ENCODE measurements at regions not wholly inside any gene's neighbourhood (a gene's known extent, or its start where the extent isn't known, plus 50 kb on each side); places are given as distances from the start of the nearest gene placed in this dataset.

DNA sequence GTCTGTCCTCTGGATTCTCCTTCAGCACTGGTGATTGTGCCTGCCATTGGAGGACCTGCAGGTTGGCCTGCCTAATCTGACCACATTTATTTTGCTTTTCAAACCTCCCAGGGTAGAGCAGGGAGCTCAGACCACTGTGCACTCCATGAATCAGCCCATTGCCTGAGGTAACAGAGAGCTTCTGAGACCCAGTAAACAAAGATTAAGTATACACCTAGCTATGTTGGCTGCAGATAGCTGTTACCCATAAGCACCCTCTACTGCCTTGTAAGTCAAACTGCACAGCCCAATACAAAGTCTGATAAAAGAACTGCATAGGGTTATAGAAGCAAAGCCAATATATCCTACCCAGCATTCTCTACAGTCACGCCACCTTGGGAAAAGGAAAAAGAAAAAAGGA lies 338.7 kb downstream of the HTR1B start:
- H3K27ac ChIP-seq (ENCODE audit: low read depth, low read length, poor library complexity, severe bottlenecking) = no peak overlapping the region
- no peaks in the 10 kb centered on the region for H3K4me1 ChIP-seq (ENCODE audit: insufficient read depth, low read length, poor library complexity, severe bottlenecking)
- no peak overlapping the region for H3K4me3 ChIP-seq (ENCODE audit: low read depth, low read length, poor library complexity, severe bottlenecking)
- ChIA-PET POLR2A (ENCODE audit: low non-redundant PET) (no interaction called here), CTCF (no interaction called here)
- no peak for TF ChIP-seq EZH2 (IDR thresholded peaks at IDR 0.05; ENCODE audit: borderline replicate concordance, low read depth, low read length, poor library complexity, severe bottlenecking)
- TF ChIP-seq, protein P1, sequence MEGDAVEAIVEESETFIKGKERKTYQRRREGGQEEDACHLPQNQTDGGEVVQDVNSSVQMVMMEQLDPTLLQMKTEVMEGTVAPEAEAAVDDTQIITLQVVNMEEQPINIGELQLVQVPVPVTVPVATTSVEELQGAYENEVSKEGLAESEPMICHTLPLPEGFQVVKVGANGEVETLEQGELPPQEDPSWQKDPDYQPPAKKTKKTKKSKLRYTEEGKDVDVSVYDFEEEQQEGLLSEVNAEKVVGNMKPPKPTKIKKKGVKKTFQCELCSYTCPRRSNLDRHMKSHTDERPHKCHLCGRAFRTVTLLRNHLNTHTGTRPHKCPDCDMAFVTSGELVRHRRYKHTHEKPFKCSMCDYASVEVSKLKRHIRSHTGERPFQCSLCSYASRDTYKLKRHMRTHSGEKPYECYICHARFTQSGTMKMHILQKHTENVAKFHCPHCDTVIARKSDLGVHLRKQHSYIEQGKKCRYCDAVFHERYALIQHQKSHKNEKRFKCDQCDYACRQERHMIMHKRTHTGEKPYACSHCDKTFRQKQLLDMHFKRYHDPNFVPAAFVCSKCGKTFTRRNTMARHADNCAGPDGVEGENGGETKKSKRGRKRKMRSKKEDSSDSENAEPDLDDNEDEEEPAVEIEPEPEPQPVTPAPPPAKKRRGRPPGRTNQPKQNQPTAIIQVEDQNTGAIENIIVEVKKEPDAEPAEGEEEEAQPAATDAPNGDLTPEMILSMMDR (conservative IDR thresholded peaks at IDR 0.05; ENCODE audit: low read depth, low read length) = no peak
- H3K36me3 ChIP-seq (ENCODE audit: insufficient read depth, low read length, poor library complexity, severe bottlenecking) = no peaks in the 10 kb centered on the region
- no peak for DNase-seq (ENCODE audit: low spot score)
- intact Hi-C loops (cut with micrococcal nuclease; ENCODE audit: unreplicated experiment) = no loop called here
- peaks cover 4% of the 10 kb centered on the region for H3K9me3 ChIP-seq (ENCODE audit: low read depth, low read length, poor library complexity, severe bottlenecking)
- H3K27me3 ChIP-seq (replicated peaks; ENCODE audit: insufficient read depth, low read depth, low read length, poor library complexity) = no peaks in the 10 kb centered on the region
- BruUV-seq (replicated peaks) = no TSS peak

DNA sequence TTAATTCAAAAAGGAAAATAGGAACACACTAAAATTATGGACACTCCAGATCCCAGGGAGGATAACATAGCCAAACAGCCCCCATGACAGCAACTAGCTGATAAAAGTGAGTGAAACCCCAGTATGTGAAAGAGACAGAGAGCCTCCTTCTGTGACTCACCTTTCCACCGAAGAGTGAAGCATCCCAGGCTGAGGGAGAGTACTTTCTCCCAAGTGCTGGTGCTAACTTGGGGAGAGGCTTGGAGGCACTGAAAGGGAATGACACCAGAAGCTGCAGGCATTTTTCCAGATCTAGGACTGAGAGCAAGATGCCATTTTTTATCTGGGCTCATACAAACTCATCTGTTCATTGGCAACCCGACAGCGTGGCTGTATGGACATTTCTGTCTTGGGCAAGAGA lies 339.8 kb downstream of the HTR1B start:
- Histone ChIP-seq H3K4me3 (ENCODE audit: low read depth, low read length, poor library complexity, severe bottlenecking) (no peak overlapping the region), H3K27me3 (replicated peaks; ENCODE audit: insufficient read depth, low read depth, low read length, poor library complexity) (no peaks in the 10 kb centered on the region), H3K4me1 (ENCODE audit: insufficient read depth, low read length, poor library complexity, severe bottlenecking) (no peaks in the 10 kb centered on the region), H3K36me3 (ENCODE audit: insufficient read depth, low read length, poor library complexity, severe bottlenecking) (no peaks in the 10 kb centered on the region), H3K9me3 (ENCODE audit: low read depth, low read length, poor library complexity, severe bottlenecking) (peaks cover 4% of the 10 kb centered on the region), H3K27ac (ENCODE audit: low read depth, low read length, poor library complexity, severe bottlenecking) (no peak overlapping the region)
- POLR2A ChIA-PET (ENCODE audit: low non-redundant PET) = no interaction called here
- BruUV-seq (replicated peaks) = no TSS peak
- no peak for DNase-seq (ENCODE audit: low spot score)
- CTCF ChIA-PET = no interaction called here
- intact Hi-C loops (cut with micrococcal nuclease; ENCODE audit: unreplicated experiment) = no loop called here
- TF ChIP-seq EZH2 (IDR thresholded peaks at IDR 0.05; ENCODE audit: borderline replicate concordance, low read depth, low read length, poor library complexity, severe bottlenecking) = no peak
- TF ChIP-seq, protein P1 (conservative IDR thresholded peaks at IDR 0.05; ENCODE audit: low read depth, low read length) = no peak

DNA sequence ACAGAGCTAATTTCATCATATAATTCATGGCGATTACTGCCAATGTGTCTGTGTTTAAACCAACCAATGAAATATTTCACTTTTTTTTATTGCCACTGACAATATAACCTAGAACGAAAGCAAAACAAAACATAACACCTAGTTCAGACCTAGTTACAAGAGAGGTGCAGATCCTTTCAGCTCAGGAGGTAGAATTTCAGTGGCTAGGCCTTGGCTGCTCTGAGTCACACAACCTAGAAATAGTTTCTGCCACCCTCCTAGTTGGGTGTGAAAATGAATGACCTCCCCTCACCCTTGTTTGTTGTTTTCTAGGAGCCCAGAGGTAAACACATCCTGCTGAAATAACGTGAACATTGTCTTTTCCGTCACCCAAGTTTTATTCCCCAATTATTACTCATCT lies 356.3 kb downstream of the HTR1B start:
- no peak for TF ChIP-seq EZH2 (IDR thresholded peaks at IDR 0.05; ENCODE audit: borderline replicate concordance, low read depth, low read length, poor library complexity, severe bottlenecking)
- TF ChIP-seq, protein P1 (conservative IDR thresholded peaks at IDR 0.05; ENCODE audit: low read depth, low read length) = no peak
- intact Hi-C loops (cut with micrococcal nuclease; ENCODE audit: unreplicated experiment) = no loop called here
- no peaks in the 10 kb centered on the region for H3K4me1 ChIP-seq (ENCODE audit: insufficient read depth, low read length, poor library complexity, severe bottlenecking)
- CTCF ChIA-PET = no interaction called here
- H3K36me3 ChIP-seq (ENCODE audit: insufficient read depth, low read length, poor library complexity, severe bottlenecking) = no peaks in the 10 kb centered on the region
- BruUV-seq (replicated peaks) = no TSS peak
- no peaks in the 10 kb centered on the region for H3K27me3 ChIP-seq (replicated peaks; ENCODE audit: insufficient read depth, low read depth, low read length, poor library complexity)
- H3K27ac ChIP-seq (ENCODE audit: low read depth, low read length, poor library complexity, severe bottlenecking) = no peak overlapping the region
- DNase-seq (ENCODE audit: low spot score) = no peak
- H3K4me3 ChIP-seq (ENCODE audit: low read depth, low read length, poor library complexity, severe bottlenecking) = no peak overlapping the region
- POLR2A ChIA-PET (ENCODE audit: low non-redundant PET) = no interaction called here
- peaks cover 15% of the 10 kb centered on the region for H3K9me3 ChIP-seq (ENCODE audit: low read depth, low read length, poor library complexity, severe bottlenecking)

Measured in A673 (cell line).